Transverse colon (tissue), 3 donors: ENCODE measurements at regions not wholly inside any gene's neighbourhood (a gene's known extent, or its start where the extent isn't known, plus 50 kb on each side); places are given as distances from the start of the nearest gene placed in this dataset.

Experiments
- EP300 ChIP-seq: sonication (generic); formaldehyde crosslinking; IDR thresholded peaks from one replicate; pipeline ENCODE4 v1.6.1; 2017; ENCODE audit warnings: antibody characterized with exemption, low read depth
- TF ChIP-seq, protein P1 (sequence below), 5 experiments: fragments of 200-600 bp in 3 of 5; fragments of 450-650 bp in 2 of 5; sonication (generic) in 3 of 5; IDR thresholded peaks; 1 replicate in 2 of 5; 2 replicates in 3 of 5; pipeline ENCODE4 v1.5.1; 2016 to 2017; ENCODE audit warnings: antibody characterized with exemption in 5 of 5, inconsistent platforms in 3 of 5, mild to moderate bottlenecking in 2 of 5, moderate library complexity in 1 of 5

DNA sequence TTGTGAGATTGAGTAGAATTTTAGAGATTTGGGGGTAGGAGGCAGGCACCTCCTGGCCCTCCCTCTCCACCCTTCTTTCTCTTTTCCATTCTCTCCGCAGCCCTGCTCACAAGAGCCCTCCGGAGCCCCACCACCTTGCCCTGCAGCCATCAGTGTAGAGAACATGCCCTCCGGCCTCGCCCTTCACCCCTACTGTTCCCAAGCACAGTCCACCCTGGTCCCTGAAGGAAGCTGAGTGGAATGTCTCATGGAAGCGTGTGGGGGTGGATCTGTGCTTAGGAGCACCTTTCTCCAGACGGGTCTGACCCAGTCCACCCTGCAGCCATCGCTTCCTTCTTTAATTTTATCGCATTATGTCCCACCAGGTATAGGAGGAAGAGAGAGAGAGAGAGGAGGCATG lies 267.1 kb downstream of the NSG2 start:
- TF ChIP-seq, protein P1, sequence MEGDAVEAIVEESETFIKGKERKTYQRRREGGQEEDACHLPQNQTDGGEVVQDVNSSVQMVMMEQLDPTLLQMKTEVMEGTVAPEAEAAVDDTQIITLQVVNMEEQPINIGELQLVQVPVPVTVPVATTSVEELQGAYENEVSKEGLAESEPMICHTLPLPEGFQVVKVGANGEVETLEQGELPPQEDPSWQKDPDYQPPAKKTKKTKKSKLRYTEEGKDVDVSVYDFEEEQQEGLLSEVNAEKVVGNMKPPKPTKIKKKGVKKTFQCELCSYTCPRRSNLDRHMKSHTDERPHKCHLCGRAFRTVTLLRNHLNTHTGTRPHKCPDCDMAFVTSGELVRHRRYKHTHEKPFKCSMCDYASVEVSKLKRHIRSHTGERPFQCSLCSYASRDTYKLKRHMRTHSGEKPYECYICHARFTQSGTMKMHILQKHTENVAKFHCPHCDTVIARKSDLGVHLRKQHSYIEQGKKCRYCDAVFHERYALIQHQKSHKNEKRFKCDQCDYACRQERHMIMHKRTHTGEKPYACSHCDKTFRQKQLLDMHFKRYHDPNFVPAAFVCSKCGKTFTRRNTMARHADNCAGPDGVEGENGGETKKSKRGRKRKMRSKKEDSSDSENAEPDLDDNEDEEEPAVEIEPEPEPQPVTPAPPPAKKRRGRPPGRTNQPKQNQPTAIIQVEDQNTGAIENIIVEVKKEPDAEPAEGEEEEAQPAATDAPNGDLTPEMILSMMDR (IDR thresholded peaks at IDR 0.05) = no peak
- TF ChIP-seq EP300 = no peak
